Esophagus muscularis mucosa (tissue), 4 donors: ENCODE measurements at regions not wholly inside any gene's neighbourhood (a gene's known extent, or its start where the extent isn't known, plus 50 kb on each side); places are given as distances from the start of the nearest gene placed in this dataset.

Experiments used
- DNase-seq: peaks from one replicate; pipeline ENCODE4 v3.0.0-alpha.2; 2017; ENCODE audit errors: extremely low spot score
- H3K27ac ChIP-seq, 4 donors: fragments of 200-600 bp; sonication (generic); replicated peaks in 1 of 4; 1 replicate in 3 of 4; 2 replicates in 1 of 4; pipeline ENCODE4 v1.5.1; 2016 to 2019; ENCODE audit warnings: mild to moderate bottlenecking in 1 of 4
- H3K27me3 ChIP-seq, 4 donors: fragments of 200-600 bp; sonication (generic); one replicate each; pipeline versions ENCODE4 v1.5.1 to v1.6.0; 2016 to 2019
- H3K36me3 ChIP-seq, 4 donors: fragments of 200-600 bp; sonication (generic); one replicate each; pipeline ENCODE4 v1.5.1; 2016 to 2019
- H3K4me1 ChIP-seq, 4 donors: fragments of 200-600 bp; sonication (generic); one replicate each; pipeline ENCODE4 v1.5.1; 2016 to 2019
- H3K4me3 ChIP-seq, 4 donors: fragments of 200-600 bp; sonication (generic); 1 replicate in 2 of 4; 2 replicates in 2 of 4; pipeline ENCODE4 v1.5.1; 2016 to 2019; ENCODE audit warnings: mild to moderate bottlenecking in 4 of 4, moderate library complexity in 1 of 4
- H3K9me3 ChIP-seq, 4 donors: fragments of 200-600 bp; sonication (generic); 1 replicate in 3 of 4; 2 replicates in 1 of 4; pipeline ENCODE4 v1.5.1; 2016 to 2019
- EP300 ChIP-seq: sonication (generic); formaldehyde crosslinking; IDR thresholded peaks from one replicate; pipeline ENCODE4 v1.6.1; 2017; ENCODE audit warnings: antibody characterized with exemption
- POLR2A ChIP-seq: fragments of 450-650 bp; IDR thresholded peaks from one replicate; pipeline ENCODE4 v1.6.1; 2017; ENCODE audit warnings: antibody characterized with exemption, moderate library complexity, mild to moderate bottlenecking, low read depth
- POLR2AphosphoS5 ChIP-seq, 2 donors: sonication (generic); formaldehyde crosslinking; IDR thresholded peaks; one replicate each; pipeline ENCODE4 v1.6.1; 2017; ENCODE audit warnings: antibody characterized with exemption in 2 of 2
- WGBS: methylation state at CpG from one replicate; pipeline ENCODE4 v1.1.5; 2018; 5-methylcytosine and 5-hydroxymethylcytosine counted together
- intact Hi-C: fragments of 100-400 bp; cut with DNase I; formaldehyde crosslinking; loops from one replicate; pipeline ENCODE4 v1.15.1; 2023
- TF ChIP-seq, protein P1 (sequence below), 3 experiments: fragments of 200-600 bp in 2 of 3; fragments of 450-650 bp in 1 of 3; sonication (generic) in 2 of 3; IDR thresholded peaks; one replicate each; pipeline ENCODE4 v1.5.1; 2017 to 2019; ENCODE audit warnings: antibody characterized with exemption in 3 of 3, mild to moderate bottlenecking in 2 of 3, moderate library complexity in 1 of 3

DNA sequence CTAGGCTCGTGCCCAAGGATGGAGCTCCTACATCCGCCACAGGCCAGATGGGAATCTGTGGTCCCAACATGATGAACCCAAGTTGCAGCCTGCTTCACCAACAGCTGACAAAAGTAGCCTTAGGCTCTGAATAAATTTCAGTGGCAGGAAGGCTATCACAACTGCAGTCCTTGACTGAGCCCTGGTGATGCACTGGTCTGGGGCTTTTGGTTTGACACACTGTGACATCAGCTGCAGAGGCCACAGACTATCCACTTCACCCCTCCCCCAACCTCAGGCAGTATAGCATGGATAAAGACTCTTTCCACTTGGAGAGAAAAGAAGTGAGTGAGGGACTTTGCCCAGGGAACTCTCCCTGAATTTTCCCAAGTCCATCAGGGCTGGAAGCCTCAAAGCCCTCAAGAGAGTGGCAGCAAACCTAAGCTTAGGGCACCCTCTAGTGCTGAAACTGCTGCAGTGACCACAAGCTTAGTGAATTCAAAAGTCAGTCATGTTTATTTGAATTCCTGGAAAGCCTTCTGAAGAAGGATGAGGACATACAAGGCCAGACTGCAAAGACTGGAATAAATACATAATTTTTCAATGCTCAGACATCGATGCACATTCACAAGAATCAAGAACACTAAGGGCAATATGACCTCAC, 135.0 kb upstream of the TENT5D start:
- TF ChIP-seq POLR2AphosphoS5 (IDR thresholded peaks at IDR 0.05) (no peak), POLR2A (no peak), EP300 (no peak)
- TF ChIP-seq, protein P1, sequence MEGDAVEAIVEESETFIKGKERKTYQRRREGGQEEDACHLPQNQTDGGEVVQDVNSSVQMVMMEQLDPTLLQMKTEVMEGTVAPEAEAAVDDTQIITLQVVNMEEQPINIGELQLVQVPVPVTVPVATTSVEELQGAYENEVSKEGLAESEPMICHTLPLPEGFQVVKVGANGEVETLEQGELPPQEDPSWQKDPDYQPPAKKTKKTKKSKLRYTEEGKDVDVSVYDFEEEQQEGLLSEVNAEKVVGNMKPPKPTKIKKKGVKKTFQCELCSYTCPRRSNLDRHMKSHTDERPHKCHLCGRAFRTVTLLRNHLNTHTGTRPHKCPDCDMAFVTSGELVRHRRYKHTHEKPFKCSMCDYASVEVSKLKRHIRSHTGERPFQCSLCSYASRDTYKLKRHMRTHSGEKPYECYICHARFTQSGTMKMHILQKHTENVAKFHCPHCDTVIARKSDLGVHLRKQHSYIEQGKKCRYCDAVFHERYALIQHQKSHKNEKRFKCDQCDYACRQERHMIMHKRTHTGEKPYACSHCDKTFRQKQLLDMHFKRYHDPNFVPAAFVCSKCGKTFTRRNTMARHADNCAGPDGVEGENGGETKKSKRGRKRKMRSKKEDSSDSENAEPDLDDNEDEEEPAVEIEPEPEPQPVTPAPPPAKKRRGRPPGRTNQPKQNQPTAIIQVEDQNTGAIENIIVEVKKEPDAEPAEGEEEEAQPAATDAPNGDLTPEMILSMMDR (IDR thresholded peaks at IDR 0.05): no peak
- WGBS: 60% methylated on average over 2 of the region's 3 CpGs
- intact Hi-C loops: no loop called here
- Histone ChIP-seq H3K27me3 (no peaks in the 10 kb centered on the region), H3K4me1 (no peaks in the 10 kb centered on the region), H3K4me3 (no peak overlapping the region), H3K27ac (no peak overlapping the region), H3K9me3 (no peaks in the 10 kb centered on the region), H3K36me3 (no peaks in the 10 kb centered on the region)
- DNase-seq: no peak

DNA sequence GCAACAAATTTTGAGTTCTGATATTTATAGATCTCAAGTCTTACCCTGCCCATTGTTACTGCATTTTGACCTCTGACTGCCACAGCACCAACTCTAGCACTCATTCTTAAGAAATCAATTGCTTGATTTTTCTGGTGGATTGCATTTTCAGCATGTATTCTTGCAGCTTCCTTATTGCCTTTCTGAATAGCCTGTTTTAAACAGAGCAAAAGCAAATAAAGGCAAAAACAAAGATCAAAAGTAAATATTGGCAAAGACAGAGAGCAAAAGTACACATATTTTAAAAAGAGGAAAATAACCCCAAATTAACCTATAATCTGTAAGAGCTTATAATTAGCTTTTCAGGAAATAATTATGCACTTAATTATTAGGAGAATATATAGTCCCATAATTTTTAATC, 129.4 kb upstream of the TENT5D start:
- H3K36me3 ChIP-seq: no peaks in the 10 kb centered on the region
- H3K4me3 ChIP-seq: no peak overlapping the region
- no peak overlapping the region for H3K27ac ChIP-seq
- no peak for TF ChIP-seq EP300
- TF ChIP-seq, protein P1 (IDR thresholded peaks at IDR 0.05): no peak
- no peak for TF ChIP-seq POLR2AphosphoS5 (IDR thresholded peaks at IDR 0.05)
- no peak for TF ChIP-seq POLR2A
- H3K9me3 ChIP-seq: peaks cover 0 to 4% (median 0%) of the 10 kb centered on the region in 4 donors
- no peak for DNase-seq
- no peaks in the 10 kb centered on the region for H3K27me3 ChIP-seq
- no peaks in the 10 kb centered on the region for H3K4me1 ChIP-seq
- intact Hi-C loops: no loop called here

DNA sequence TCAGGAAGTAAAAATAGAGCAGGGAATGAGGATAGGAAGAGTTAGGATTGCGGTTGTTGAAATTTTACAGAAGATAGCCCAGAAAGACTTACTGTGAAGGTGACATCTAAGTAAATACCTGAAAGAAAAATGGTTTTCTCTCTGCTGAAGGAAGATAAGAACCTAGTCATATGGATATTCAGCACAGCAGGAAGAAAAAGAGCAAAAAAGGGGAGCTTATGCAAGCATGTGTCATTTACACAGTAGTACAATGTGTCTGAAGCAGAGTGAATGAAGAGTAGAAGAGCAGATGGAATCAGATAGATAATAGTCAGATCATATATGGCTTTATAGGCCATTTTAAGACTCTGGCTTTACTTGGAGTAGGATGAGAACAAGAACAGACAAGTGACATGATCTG, 126.9 kb upstream of the TENT5D start:
- no peak overlapping the region for H3K4me3 ChIP-seq
- no peak overlapping the region for H3K27ac ChIP-seq
- 83% methylated on average over 1 of the region's 1 CpG for WGBS
- peaks cover 0 to 4% (median 0%) of the 10 kb centered on the region in 4 donors for H3K9me3 ChIP-seq
- TF ChIP-seq, protein P1 (IDR thresholded peaks at IDR 0.05): no peak
- TF ChIP-seq POLR2AphosphoS5 (IDR thresholded peaks at IDR 0.05) (no peak), EP300 (no peak), POLR2A (no peak)
- no peaks in the 10 kb centered on the region for H3K36me3 ChIP-seq
- intact Hi-C loops: no loop called here
- no peaks in the 10 kb centered on the region for H3K27me3 ChIP-seq
- H3K4me1 ChIP-seq: no peaks in the 10 kb centered on the region
- DNase-seq: no peak

DNA sequence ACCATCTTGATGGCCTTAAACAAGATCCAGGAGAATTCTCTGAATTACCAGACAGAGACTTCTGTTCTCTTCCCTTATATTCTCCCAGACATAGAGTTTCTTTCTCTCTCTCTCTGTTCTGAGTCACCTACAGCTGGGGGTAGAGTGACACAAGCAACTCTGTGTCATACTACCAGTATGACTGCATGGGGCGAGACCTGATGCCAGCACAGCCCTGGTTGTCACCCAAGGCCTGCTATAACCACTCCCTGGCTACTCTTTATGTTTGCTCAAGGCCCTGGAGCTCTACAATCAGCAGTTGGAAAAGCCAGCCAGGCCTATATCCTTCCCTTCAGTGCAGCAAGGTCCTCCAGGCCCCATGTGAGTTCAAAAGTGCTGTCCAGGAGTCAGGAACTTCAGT, 114.2 kb upstream of the TENT5D start:
- no peak for TF ChIP-seq POLR2A
- TF ChIP-seq EP300: no peak
- 33% methylated on average over 1 of the region's 1 CpG for WGBS
- H3K4me3 ChIP-seq: no peak overlapping the region
- no peaks in the 10 kb centered on the region for H3K4me1 ChIP-seq
- no peaks in the 10 kb centered on the region for H3K27me3 ChIP-seq
- H3K9me3 ChIP-seq: no peaks in the 10 kb centered on the region
- intact Hi-C loops: no loop called here
- DNase-seq: no peak
- H3K36me3 ChIP-seq: no peaks in the 10 kb centered on the region
- no peak overlapping the region for H3K27ac ChIP-seq

DNA sequence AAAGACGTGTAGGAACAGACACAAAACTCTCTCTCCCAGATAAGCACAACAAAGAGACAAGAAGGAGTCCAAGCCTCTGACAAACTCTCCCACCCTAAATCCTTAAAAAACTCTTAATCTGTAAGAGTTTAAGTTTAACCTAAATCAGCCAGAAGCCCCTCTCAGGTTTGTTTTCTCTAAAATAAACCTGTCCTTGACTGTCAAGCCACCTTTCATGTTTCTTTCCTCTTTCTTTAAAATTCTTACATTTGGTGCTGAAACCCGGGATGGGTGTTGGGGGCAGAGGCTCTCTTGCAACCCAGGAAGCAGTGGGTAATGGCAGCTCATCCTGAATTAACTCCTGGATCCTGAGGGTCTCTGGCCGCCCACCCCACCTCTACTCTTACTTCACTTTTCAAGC, 107.8 kb upstream of the TENT5D start:
- Histone ChIP-seq H3K4me1 (no peaks in the 10 kb centered on the region), H3K27ac (no peak overlapping the region), H3K36me3 (no peaks in the 10 kb centered on the region), H3K9me3 (no peaks in the 10 kb centered on the region), H3K27me3 (no peaks in the 10 kb centered on the region), H3K4me3 (no peak overlapping the region)
- DNase-seq: no peak
- TF ChIP-seq, protein P1 (IDR thresholded peaks at IDR 0.05): no peak
- TF ChIP-seq POLR2A: no peak
- no peak for TF ChIP-seq EP300
- no peak for TF ChIP-seq POLR2AphosphoS5 (IDR thresholded peaks at IDR 0.05)
- 65% methylated on average over 3 of the region's 3 CpGs for WGBS
- intact Hi-C loops: no loop called here
